ENCODE measurements at regions not wholly inside any gene's neighbourhood (a gene's known extent, or its start where the extent isn't known, plus 50 kb on each side); places are given as distances from the start of the nearest gene placed in this dataset.
A peak's percentile ranks its signal among the peaks of the same experiment; 100 is the strongest.
"Not testable (repeated sequence)": the region's sequence is repeated elsewhere in the genome, so short reads cannot be mapped to it uniquely, and the experiment has no call there.

GRCh38 chr5:23727271-23727670, 219.9 kb downstream of the PRDM9 start:
- DNase-seq = no peak

GRCh38 chr5:23730023-23730422, 222.6 kb downstream of the PRDM9 start:
- no peak for DNase-seq

- no peak for DNase-seq
Measured at GRCh38 chr5:23740029-23740428, 232.6 kb downstream of the PRDM9 start.

GRCh38 chr5:23742701-23743100, 235.3 kb downstream of the PRDM9 start:
- no peak for DNase-seq

- DNase-seq = no peak
Measured at GRCh38 chr5:23755906-23756305, 248.5 kb downstream of the PRDM9 start.

GRCh38 chr5:23756779-23757178, 249.4 kb downstream of the PRDM9 start:
- DNase-seq = no peak

- no peak for DNase-seq
Measured at GRCh38 chr5:23763170-23763569, 255.8 kb downstream of the PRDM9 start.

GRCh38 chr5:23776684-23777083, 269.3 kb downstream of the PRDM9 start:
- DNase-seq = no peak

- DNase-seq = not testable (repeated sequence)
Measured at GRCh38 chr5:23800307-23800706, 292.9 kb downstream of the PRDM9 start.

- peak; percentile 41 for DNase-seq
Measured at GRCh38 chr5:23820765-23821471, 313.5 kb downstream of the PRDM9 start.

- no peak for DNase-seq
Measured at GRCh38 chr5:23823521-23823920, 316.1 kb downstream of the PRDM9 start.

GRCh38 chr5:23825196-23825595, 317.8 kb downstream of the PRDM9 start:
- DNase-seq = no peak

GRCh38 chr5:23840083-23840482, 332.7 kb downstream of the PRDM9 start:
- DNase-seq = no peak

GRCh38 chr5:23864786-23865185, 357.4 kb downstream of the PRDM9 start:
- DNase-seq = no peak

GRCh38 chr5:23877847-23878246, 370.4 kb downstream of the PRDM9 start:
- DNase-seq = no peak

GRCh38 chr5:23884405-23885031, 377.1 kb downstream of the PRDM9 start:
- DNase-seq = no peak

- no peak for DNase-seq
Measured at GRCh38 chr5:23893561-23893960, 386.2 kb downstream of the PRDM9 start.

GRCh38 chr5:23895614-23896013, 388.2 kb downstream of the PRDM9 start:
- DNase-seq = no peak

GRCh38 chr5:23930985-23931384, 423.6 kb downstream of the PRDM9 start:
- DNase-seq = no peak

- DNase-seq = not testable (repeated sequence)
Measured at GRCh38 chr5:23951261-23951928, 444.0 kb downstream of the PRDM9 start.

- no peak for DNase-seq
Measured at GRCh38 chr5:23963449-23963848, 456.0 kb downstream of the PRDM9 start.

GRCh38 chr5:23977365-23977764, 470.0 kb downstream of the PRDM9 start:
- no peak for DNase-seq

GRCh38 chr5:23977997-23978396, 470.6 kb downstream of the PRDM9 start:
- DNase-seq = peak; percentile 1

GRCh38 chr5:23991406-23991805, 484.0 kb downstream of the PRDM9 start:
- no peak for DNase-seq

Data from fibroblast of upper back skin (primary cell).